H1 (cell line): ENCODE measurements at regions not wholly inside any gene's neighbourhood (a gene's known extent, or its start where the extent isn't known, plus 50 kb on each side); places are given as distances from the start of the nearest gene placed in this dataset.

Experiments
- CTCF ChIA-PET: fragments of 300-600 bp; sonication (Branson Sonifier 250); formaldehyde crosslinking; loops from one replicate; lab custom pipeline; 2021; ENCODE audit not compliant: partially characterized antibody; lab: Charles Lee
- POLR2A ChIA-PET: fragments of 300-600 bp; sonication (Branson Sonifier 250); formaldehyde crosslinking; loops from one replicate; lab custom pipeline; 2021; ENCODE audit warnings: inconsistent platforms; ENCODE audit not compliant: partially characterized antibody; lab: Charles Lee
- DNase-seq, 2 experiments: peaks; one replicate each; pipeline versions ENCODE4 v3.0.0 to v3.0.0-alpha.2; 2010 to 2022; ENCODE audit warnings: low spot score in 2 of 2, low read depth in 1 of 2, mixed read lengths in 1 of 2
- FAIRE-seq: peaks from 2 replicates; lab custom pipeline; 2011; peaks lifted over from hg19 to GRCh38; lab: Jason Lieb, UNC
- H2AFZ ChIP-seq: 2 replicates; pipeline ENCODE4 v1.8.1; 2012; ENCODE audit warnings: low read length, inconsistent platforms
- H2AK5ac ChIP-seq: 2 replicates; pipeline ENCODE4 v1.6.1; 2013; ENCODE audit warnings: low read depth, low read length
- H2BK120ac ChIP-seq: replicated peaks from 2 replicates; pipeline ENCODE3; 2013; ENCODE audit warnings: low read depth, low read length, inconsistent platforms
- H2BK12ac ChIP-seq: 2 replicates; pipeline ENCODE4 v1.6.1; 2013; ENCODE audit warnings: low read depth, low read length
- H2BK15ac ChIP-seq: 2 replicates; pipeline ENCODE4 v1.6.1; 2013; ENCODE audit warnings: low read length
- H2BK20ac ChIP-seq: 2 replicates; pipeline ENCODE4 v1.6.1; 2013; ENCODE audit warnings: low read length
- H2BK5ac ChIP-seq: 2 replicates; pipeline ENCODE4 v1.6.1; 2013; ENCODE audit warnings: low read depth, low read length
- H3K14ac ChIP-seq: 2 replicates; pipeline ENCODE4 v1.6.1; 2013; ENCODE audit warnings: inconsistent platforms; ENCODE audit not compliant: insufficient read length
- H3K18ac ChIP-seq: 2 replicates; pipeline ENCODE4 v1.6.1; 2013; ENCODE audit warnings: low read length; ENCODE audit errors: extremely low read depth
- H3K23ac ChIP-seq: 2 replicates; pipeline ENCODE4 v1.6.1; 2013; ENCODE audit warnings: inconsistent platforms; ENCODE audit not compliant: insufficient read length
- H3K23me2 ChIP-seq: 2 replicates; pipeline ENCODE4 v1.6.1; 2013; ENCODE audit warnings: low read depth, low read length
- H3K27ac ChIP-seq: 2 replicates; pipeline ENCODE4 v1.6.1; 2011; ENCODE audit warnings: low read depth, low read length, inconsistent platforms
- H3K27me3 ChIP-seq, 4 experiments: replicated peaks in 1 of 4; 1 replicate in 1 of 4; 2 replicates in 3 of 4; pipeline versions ENCODE4 v1.6.1 to v1.8.1; 2011 to 2013; ENCODE audit warnings: low read length in 3 of 4, mild to moderate bottlenecking in 3 of 4, inconsistent platforms in 2 of 4, mixed read lengths in 2 of 4, moderate library complexity in 1 of 4; ENCODE audit not compliant: control insufficient read depth in 3 of 4, insufficient read depth in 3 of 4; ENCODE audit errors: extremely low read depth in 1 of 4
- H3K36me3 ChIP-seq, 4 experiments: 2 replicates each; pipeline versions ENCODE4 v1.6.1 to v1.8.1; 2011 to 2013; ENCODE audit warnings: mild to moderate bottlenecking in 4 of 4, low read length in 3 of 4, moderate library complexity in 2 of 4, control low read depth in 1 of 4, inconsistent platforms in 1 of 4; ENCODE audit not compliant: insufficient read depth in 4 of 4, control insufficient read depth in 2 of 4
- H3K4ac ChIP-seq: replicated peaks from 2 replicates; pipeline ENCODE3; 2013; ENCODE audit warnings: low read length, low read depth, mixed read lengths, inconsistent platforms; ENCODE audit not compliant: insufficient read length
- H3K4me1 ChIP-seq, 4 experiments: replicated peaks in 1 of 4; 1 replicate in 1 of 4; 2 replicates in 3 of 4; pipeline versions ENCODE4 v1.6.1 to v1.8.1; 2011 to 2013; ENCODE audit warnings: low read length in 3 of 4, inconsistent platforms in 2 of 4, mixed read lengths in 1 of 4; ENCODE audit not compliant: insufficient read depth in 4 of 4, control insufficient read depth in 3 of 4
- H3K4me2 ChIP-seq, 2 experiments: 2 replicates each; pipeline versions ENCODE4 v1.6.1 to v1.8.1; 2011 to 2013; ENCODE audit warnings: low read depth in 2 of 2, low read length in 2 of 2, control low read depth in 1 of 2, inconsistent platforms in 1 of 2, mild to moderate bottlenecking in 1 of 2; ENCODE audit not compliant: insufficient read depth in 1 of 2
- H3K4me3 ChIP-seq, 4 experiments: fragments of 200-600, 300-600 bp in 1 of 4; sonication (generic), shearing (Covaris generic), sonication (Bioruptor Twin) in 1 of 4; 2 replicates each; pipeline versions ENCODE4 v1.5.1 to v1.8.1; 2011 to 2016; ENCODE audit warnings: low read length in 4 of 4, low read depth in 3 of 4, control low read depth in 2 of 4, inconsistent platforms in 2 of 4, mild to moderate bottlenecking in 2 of 4, mixed read lengths in 1 of 4, moderate library complexity in 1 of 4; ENCODE audit not compliant: insufficient read depth in 2 of 4; ENCODE audit errors: extremely low read depth in 1 of 4
- H3K56ac ChIP-seq: replicated peaks from 2 replicates; pipeline ENCODE3; 2013; ENCODE audit warnings: low read depth, mild to moderate bottlenecking, mixed read lengths, low read length, inconsistent platforms; ENCODE audit not compliant: insufficient read length
- H3K79me1 ChIP-seq: 2 replicates; pipeline ENCODE4 v1.6.1; 2013; ENCODE audit warnings: low read depth, low read length, control low read depth
- H3K79me2 ChIP-seq, 2 experiments: 2 replicates each; pipeline versions ENCODE4 v1.6.1 to v1.8.1; 2012 to 2013; ENCODE audit warnings: low read length in 2 of 2, mild to moderate bottlenecking in 2 of 2, inconsistent platforms in 1 of 2; ENCODE audit not compliant: insufficient read depth in 2 of 2, control insufficient read depth in 1 of 2
- H3K9ac ChIP-seq, 4 experiments: replicated peaks in 1 of 4; 1 replicate in 1 of 4; 2 replicates in 3 of 4; pipeline versions ENCODE4 v1.6.1 to v1.8.1; 2011 to 2013; ENCODE audit warnings: low read depth in 3 of 4, low read length in 3 of 4, control low read depth in 2 of 4, mild to moderate bottlenecking in 2 of 4, moderate library complexity in 2 of 4, inconsistent platforms in 1 of 4; ENCODE audit errors: extremely low read depth in 1 of 4
- H3K9me3 ChIP-seq, 2 experiments: 2 replicates each; pipeline versions ENCODE4 v1.6.1 to v1.8.1; 2012 to 2013; ENCODE audit warnings: mild to moderate bottlenecking in 2 of 2, moderate library complexity in 2 of 2, control low read depth in 1 of 2, inconsistent platforms in 1 of 2, low read depth in 1 of 2, low read length in 1 of 2, mixed read lengths in 1 of 2; ENCODE audit not compliant: insufficient read depth in 2 of 2
- H4K20me1 ChIP-seq, 2 experiments: replicated peaks in 1 of 2; 2 replicates each; pipeline versions ENCODE3 to v1.8.1; 2011 to 2013; ENCODE audit warnings: inconsistent platforms in 2 of 2, low read length in 2 of 2, mild to moderate bottlenecking in 1 of 2; ENCODE audit not compliant: insufficient read depth in 2 of 2, control insufficient read depth in 1 of 2
- H4K5ac ChIP-seq: 2 replicates; pipeline ENCODE4 v1.6.1; 2013; ENCODE audit warnings: low read length, low read depth, mixed read lengths, inconsistent platforms; ENCODE audit not compliant: insufficient read length
- H4K8ac ChIP-seq: 2 replicates; pipeline ENCODE4 v1.8.0; 2013; ENCODE audit warnings: mild to moderate bottlenecking, moderate library complexity, low read length, inconsistent platforms; ENCODE audit not compliant: insufficient read depth; ENCODE audit errors: extremely low read depth
- H4K91ac ChIP-seq: replicated peaks from 2 replicates; pipeline ENCODE3; 2013; ENCODE audit warnings: low read length, mixed read lengths, inconsistent platforms; ENCODE audit not compliant: insufficient read length
- BRCA1 ChIP-seq: IDR thresholded peaks from 2 replicates; pipeline ENCODE4 v1.6.1; 2012; ENCODE audit warnings: low read depth, low read length, improper control_type of control experiment
- FOSL1 ChIP-seq: IDR thresholded peaks from 2 replicates; pipeline ENCODE4 v1.6.1; 2011; ENCODE audit warnings: mild to moderate bottlenecking, low read depth, low read length, moderate library complexity; ENCODE audit not compliant: insufficient read depth
- KDM4A ChIP-seq: IDR thresholded peaks from one replicate; pipeline ENCODE4 v1.7.1; 2012; ENCODE audit warnings: low read depth, mild to moderate bottlenecking, moderate library complexity, low read length, inconsistent platforms; ENCODE audit not compliant: severe bottlenecking
- POLR2AphosphoS5 ChIP-seq: IDR thresholded peaks from 2 replicates; pipeline ENCODE4 v1.6.1; 2011; ENCODE audit warnings: low read depth, low read length
- RAD21 ChIP-seq, 2 experiments: IDR thresholded peaks in 1 of 2; conservative IDR thresholded peaks in 1 of 2; 2 replicates each; pipeline ENCODE4 v1.6.1; 2011; ENCODE audit warnings: low read depth in 2 of 2, low read length in 2 of 2, improper control_type of control experiment in 1 of 2, inconsistent platforms in 1 of 2, mild to moderate bottlenecking in 1 of 2, moderate library complexity in 1 of 2
- SP2 ChIP-seq: IDR thresholded peaks from 2 replicates; pipeline ENCODE4 v1.6.1; 2012; ENCODE audit warnings: mild to moderate bottlenecking, low read length, inconsistent platforms
- TCF12 ChIP-seq: IDR thresholded peaks from 2 replicates; pipeline ENCODE4 v1.6.1; 2011; ENCODE audit warnings: low read depth, mild to moderate bottlenecking, low read length
- TEAD4 ChIP-seq: IDR thresholded peaks from 2 replicates; pipeline ENCODE4 v1.6.1; 2012; ENCODE audit warnings: low read depth, low read length, inconsistent platforms, mixed read lengths
- WGBS, 2 experiments: shearing (Covaris generic) in 1 of 2; methylation state at CpG; one replicate each; pipeline versions ENCODE4 v1.1.6 to v1.1.7; 2013 to 2015; ENCODE audit warnings: low lambda C conversion rate in 2 of 2, mixed read lengths in 2 of 2, inconsistent platforms in 1 of 2, low coverage in 1 of 2, missing lambda C conversion rate in 1 of 2; ENCODE audit not compliant: insufficient replicate concordance in 2 of 2, insufficient coverage in 1 of 2, insufficient read length in 1 of 2; ENCODE audit errors: extremely low coverage in 1 of 2, missing lambda C conversion rate in 1 of 2; 5-methylcytosine and 5-hydroxymethylcytosine counted together

- POLR2A ChIA-PET = no interaction called here
- no peak overlapping the region for H3K56ac ChIP-seq
Observed at GRCh38 chr3:144466540-144466939, 494.9 kb downstream of the DIPK2A start.

More at GRCh38 chr3:144466540-144466939, 494.9 kb downstream of the DIPK2A start:
- Histone ChIP-seq H2BK20ac (no peak overlapping the region), H4K8ac (no peak overlapping the region), H3K79me1 (no peaks in the 10 kb centered on the region), H3K27me3 (no peaks in the 10 kb centered on the region), H2AK5ac (no peak overlapping the region), H4K20me1 (no peaks in the 10 kb centered on the region), H2BK5ac (no peak overlapping the region), H3K18ac (no peak overlapping the region), H3K79me2 (no peaks in the 10 kb centered on the region), H3K4me1 (peaks cover 0 to 5% (median 2%) of the 10 kb centered on the region in 4 experiments; a peak in 1 of 7 replicates), H3K14ac (no peak overlapping the region), H3K4me3 (no peak overlapping the region), H3K9ac (no peak overlapping the region), H3K4ac (no peak overlapping the region), H3K23me2 (no peaks in the 10 kb centered on the region), H2BK12ac (no peak overlapping the region), H2BK15ac (no peak overlapping the region), H3K4me2 (no peak overlapping the region), H3K27ac (no peak overlapping the region), H3K36me3 (no peaks in the 10 kb centered on the region), H3K23ac (no peak overlapping the region), H2BK120ac (no peak overlapping the region), H2AFZ (no peak overlapping the region), H3K9me3 (no peaks in the 10 kb centered on the region), H4K5ac (no peak overlapping the region), H4K91ac (no peak overlapping the region)
- WGBS, 2 experiments = 90% methylated on average over 2 of the region's 2 CpGs; no CpG with 5 or more reads in 1 of the 2 experiments
- FAIRE-seq = no peak
- no peak for TF ChIP-seq RAD21 (IDR thresholded peaks at IDR 0.05 in 1 of 2, conservative IDR thresholded peaks at IDR 0.05 in 1 of 2; ENCODE audit: low read depth in 2 of 2, low read length in 2 of 2)
- no peak for TF ChIP-seq KDM4A
- TF ChIP-seq TCF12 = no peak
- no peak for TF ChIP-seq POLR2AphosphoS5
- TF ChIP-seq SP2 = no peak
- no peak for TF ChIP-seq TEAD4
- TF ChIP-seq BRCA1 = no peak
- no peak for TF ChIP-seq FOSL1
- DNase-seq = no peak
- CTCF ChIA-PET = interaction anchor here (0.6 kb wide), 1 partner anchor 1239 kb away, joined by 3 read pairs; no protein-coding TSS in a partner anchor
